Activated CD8-positive, alpha-beta memory T cell treated with anti-CD3 and anti-CD28 coated beads for 36 hours (primary cell): ENCODE measurements at regions not wholly inside any gene's neighbourhood (a gene's known extent, or its start where the extent isn't known, plus 50 kb on each side); places are given as distances from the start of the nearest gene placed in this dataset.
"Not testable (repeated sequence)": the region's sequence is repeated elsewhere in the genome, so short reads cannot be mapped to it uniquely, and the experiment has no call there.

ENCODE experiments used
- CTCF ChIA-PET: fragments of 350-600 bp; sonication (Branson Sonifier 250); formaldehyde crosslinking; loops from one replicate; lab custom pipeline; 2021; ENCODE audit warnings: antibody characterized with exemption; lab: Charles Lee
- POLR2A ChIA-PET: fragments of 350-600 bp; sonication (Branson Sonifier 250); formaldehyde crosslinking; loops from one replicate; lab custom pipeline; 2021; ENCODE audit warnings: antibody characterized with exemption; lab: Charles Lee

DNA sequence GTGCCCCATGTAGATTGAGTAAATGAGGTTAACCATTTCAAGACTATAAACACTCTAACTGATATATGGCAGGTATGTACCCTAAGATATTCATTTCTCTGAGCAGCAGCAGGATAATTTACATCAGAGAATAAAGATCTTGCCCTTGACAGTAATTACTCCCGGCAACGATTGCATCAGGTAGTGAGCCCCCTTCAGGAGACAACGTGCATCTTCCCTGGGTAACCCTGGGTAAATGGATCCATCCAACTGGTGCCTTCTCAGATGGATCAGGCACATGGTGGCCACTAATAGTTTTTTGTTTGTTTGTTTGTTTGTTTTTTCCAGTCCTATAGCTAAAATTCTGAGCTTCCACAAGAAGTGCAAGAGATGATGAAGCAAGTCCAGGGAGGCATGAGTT, 469.4 kb upstream of the SLC35B3 start:
- POLR2A ChIA-PET = no interaction called here
- CTCF ChIA-PET = no interaction called here

DNA sequence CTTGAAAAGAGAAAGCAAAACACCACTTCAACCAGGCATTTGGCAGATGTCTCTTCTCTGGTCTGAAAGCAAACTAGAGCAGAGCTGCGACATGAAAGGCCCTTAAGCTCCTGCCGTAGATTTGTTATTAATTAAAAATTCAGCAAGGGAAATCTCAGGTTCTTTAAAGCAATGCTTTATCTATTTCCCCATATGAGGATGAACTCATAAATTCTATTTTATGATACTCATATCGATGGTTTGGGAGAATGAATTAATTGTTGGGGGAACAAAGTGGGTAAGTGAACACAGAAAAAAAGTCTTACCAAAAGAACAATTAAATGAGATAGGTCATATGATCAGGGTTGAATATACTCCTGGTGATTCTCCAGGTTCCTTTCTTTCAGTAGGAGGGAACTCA, 464.7 kb upstream of the SLC35B3 start:
- ChIA-PET POLR2A (no interaction called here), CTCF (no interaction called here)

DNA sequence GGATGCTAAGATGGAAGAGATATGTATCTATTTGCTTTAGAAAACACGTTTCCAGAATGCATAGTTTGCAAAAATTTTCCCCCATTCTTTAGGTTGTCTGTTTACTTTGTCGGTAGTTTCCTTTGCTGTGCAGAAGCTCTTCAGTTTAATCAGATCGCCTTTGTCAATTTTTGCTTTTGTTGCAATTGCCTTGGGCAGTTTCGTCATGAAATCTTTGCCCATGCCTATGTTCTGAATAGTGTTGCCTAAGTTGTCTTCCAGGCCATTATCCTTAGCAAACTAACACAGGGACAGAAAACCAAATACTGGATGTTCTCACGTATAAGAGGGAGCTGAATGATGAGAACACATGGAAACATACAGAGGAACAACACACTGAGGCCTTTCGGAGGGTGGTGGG, 454.2 kb upstream of the SLC35B3 start:
- POLR2A ChIA-PET = no interaction called here
- CTCF ChIA-PET = no interaction called here

DNA sequence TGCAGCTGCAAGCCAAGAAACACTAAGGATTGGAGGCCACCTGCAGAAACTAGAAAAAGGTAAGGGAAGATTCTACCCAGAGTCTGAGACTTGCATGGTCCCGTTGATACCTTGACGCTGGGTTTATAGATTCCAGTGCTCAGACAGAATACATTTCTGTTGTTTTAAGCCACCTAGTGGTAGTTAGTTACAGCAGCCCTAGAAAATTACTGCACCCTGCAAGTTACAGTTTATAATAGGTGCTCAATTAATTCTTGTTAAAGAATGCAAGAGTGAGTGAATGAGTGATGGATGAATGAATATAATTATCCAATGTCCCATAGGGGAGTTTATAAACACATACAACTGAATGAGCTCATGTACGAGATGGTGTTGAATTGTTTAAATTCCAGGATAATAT, 453.1 kb upstream of the SLC35B3 start:
- CTCF ChIA-PET = no interaction called here
- POLR2A ChIA-PET = no interaction called here

DNA sequence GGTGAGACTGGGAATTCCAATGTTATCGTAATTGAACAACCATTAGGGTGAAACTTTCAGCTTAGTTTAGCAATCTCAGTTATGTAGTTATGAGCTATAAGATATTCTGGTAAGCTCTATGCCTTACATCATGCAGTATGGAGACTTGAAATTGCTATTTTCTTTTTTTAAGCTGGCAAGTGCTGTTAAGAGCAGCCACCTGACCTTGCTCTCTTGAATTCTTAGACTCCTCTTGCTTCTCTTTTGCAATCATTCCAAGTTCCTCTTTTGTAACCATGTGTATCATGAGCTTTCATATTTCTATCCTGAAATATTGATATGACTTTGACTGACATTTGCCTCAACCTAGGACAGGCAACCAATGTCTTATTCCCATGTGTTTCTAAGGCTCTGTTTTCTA, 446.3 kb upstream of the SLC35B3 start:
- ChIA-PET POLR2A (no interaction called here), CTCF (no interaction called here)

DNA sequence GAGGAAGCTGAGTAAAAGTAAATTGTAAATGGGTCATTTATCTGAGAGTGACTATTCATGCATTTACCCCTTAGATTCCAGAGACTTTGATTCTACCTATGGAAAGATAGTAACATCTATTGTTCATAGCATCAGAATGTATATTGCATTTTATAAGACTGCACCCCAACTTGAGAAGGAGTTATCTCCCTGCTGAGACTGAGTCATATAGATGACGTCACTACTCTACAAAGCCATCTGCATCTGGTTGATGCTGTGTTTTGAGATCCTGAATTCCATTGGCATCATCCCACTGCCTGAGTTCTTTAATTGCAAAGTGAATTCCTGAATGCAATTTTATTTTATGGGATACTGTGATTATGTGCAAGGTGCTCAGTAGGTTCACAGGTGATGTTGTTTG, 444.0 kb upstream of the SLC35B3 start:
- POLR2A ChIA-PET = no interaction called here
- CTCF ChIA-PET = no interaction called here

DNA sequence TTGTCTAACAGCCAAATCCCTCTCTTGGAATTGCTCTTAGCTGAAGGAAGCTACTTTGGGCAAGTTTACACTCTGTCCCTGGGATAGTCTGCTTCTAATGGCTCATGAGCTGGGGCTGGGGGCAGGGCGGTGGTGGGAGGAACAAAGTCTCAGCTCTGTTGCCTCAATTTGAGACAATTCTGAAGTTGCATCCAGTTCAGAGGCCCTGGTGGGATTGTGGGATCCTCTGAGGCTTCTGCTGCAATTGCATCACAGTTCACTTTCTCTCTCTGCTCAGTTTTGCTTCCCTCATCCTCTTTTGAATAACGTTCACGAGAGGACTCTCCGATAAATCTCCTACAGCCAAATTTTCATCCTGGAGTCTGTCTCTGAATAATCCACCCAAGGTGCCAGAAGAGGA, 440.6 kb upstream of the SLC35B3 start:
- ChIA-PET POLR2A (no interaction called here), CTCF (no interaction called here)

DNA sequence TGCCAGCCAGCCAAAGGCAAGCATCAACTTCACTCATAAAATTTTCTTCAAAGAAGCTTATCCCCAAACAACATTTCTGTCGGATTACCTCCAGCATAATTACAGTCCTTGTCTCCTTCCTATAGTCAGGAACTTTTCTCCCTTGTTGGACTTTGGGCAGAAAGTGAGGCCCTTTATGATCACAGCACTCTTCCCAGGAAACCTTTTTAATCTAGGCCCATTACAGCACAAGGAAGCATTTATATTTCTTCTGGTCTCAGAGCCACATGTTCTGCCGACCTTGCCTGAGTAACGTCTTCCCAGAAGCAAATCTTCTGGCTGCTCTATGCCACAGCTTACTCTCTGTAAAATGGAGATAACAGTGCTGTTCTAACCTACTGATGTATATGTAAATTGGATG, 437.2 kb upstream of the SLC35B3 start:
- CTCF ChIA-PET = no interaction called here
- POLR2A ChIA-PET = no interaction called here

DNA sequence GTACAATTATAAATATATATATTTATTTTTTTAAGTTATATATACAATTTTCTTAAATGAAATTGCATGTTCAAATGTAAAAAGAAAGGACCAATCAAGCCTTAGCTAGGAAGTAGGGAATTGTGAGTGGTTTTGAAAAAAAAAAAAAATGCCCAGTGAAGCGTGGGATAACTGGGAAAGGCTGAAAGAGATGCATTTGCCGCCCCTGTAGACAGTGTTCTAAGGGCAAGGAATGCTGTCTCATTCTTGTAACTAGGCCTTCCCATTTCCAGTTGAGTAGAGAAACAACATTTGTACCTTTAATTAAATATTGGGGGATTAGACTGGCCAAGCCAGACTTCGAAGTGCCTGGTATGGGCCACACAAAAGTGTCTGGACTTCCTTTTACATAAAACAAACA, 430.1 kb upstream of the SLC35B3 start:
- ChIA-PET POLR2A (no interaction called here), CTCF (no interaction called here)

DNA sequence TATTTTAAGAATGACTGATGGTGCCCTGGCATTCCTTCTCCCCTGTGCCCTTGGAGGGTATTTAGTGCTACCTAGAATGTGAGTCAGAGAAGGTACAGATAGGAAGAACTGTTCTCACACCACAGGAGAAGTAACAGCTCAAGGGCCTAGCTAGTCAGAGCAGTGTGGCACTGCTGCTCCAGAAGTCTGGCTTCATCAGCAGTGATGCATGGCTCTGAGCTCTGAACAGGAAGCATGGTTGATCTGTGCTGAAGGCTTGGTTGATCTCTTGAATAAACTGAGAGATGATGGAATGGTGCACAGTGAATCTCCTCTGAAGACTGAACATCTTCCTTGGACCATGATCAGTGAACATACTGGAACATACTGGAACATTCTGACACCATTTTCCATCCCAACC, 425.3 kb upstream of the SLC35B3 start:
- CTCF ChIA-PET = no interaction called here

DNA sequence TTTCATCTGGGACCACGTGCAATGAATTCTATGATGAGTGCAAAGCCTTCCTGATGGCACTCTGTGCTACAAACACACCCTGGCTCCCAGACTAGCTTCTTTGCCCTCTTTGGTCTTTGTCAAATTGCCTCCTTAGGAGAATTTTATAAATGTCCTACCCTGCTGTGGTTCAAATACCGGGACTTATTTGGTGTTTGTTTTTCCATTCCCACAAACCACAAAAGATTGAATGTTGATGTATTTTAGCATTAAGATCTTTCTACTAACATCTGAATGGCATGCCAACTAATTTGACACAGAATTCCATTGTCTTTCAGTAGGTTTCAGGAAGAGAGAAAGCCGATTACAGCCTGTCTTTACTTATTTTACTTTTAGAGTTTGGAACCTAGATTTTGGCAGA, 424.2 kb upstream of the SLC35B3 start:
- POLR2A ChIA-PET = no interaction called here
- CTCF ChIA-PET = no interaction called here

More for the DNA sequence above, 425.3 kb upstream of the SLC35B3 start:
- POLR2A ChIA-PET = no interaction called here

DNA sequence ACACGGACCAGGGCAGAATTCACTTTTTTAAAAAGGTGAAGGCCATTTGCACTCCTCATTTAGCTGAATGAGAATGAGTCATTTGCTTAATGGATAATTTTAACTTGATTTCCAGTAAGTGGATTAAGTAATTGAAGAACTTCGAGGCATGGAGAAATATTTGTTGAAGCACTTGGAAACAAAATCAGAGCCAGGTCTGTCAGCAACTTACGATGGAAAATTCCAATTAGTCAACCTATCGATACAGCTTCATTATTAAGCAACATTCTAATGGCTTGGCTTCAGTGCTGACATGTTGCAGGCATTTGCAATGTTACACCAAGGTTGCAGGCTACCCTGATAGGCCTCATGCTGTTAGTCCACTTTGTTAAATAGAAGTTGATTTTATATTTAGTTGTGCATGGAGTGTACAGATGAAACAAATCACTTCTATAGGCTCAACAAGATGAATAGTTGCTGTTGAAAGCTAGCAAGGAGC, 423.5 kb upstream of the SLC35B3 start:
- CTCF ChIA-PET = no interaction called here
- POLR2A ChIA-PET = no interaction called here

DNA sequence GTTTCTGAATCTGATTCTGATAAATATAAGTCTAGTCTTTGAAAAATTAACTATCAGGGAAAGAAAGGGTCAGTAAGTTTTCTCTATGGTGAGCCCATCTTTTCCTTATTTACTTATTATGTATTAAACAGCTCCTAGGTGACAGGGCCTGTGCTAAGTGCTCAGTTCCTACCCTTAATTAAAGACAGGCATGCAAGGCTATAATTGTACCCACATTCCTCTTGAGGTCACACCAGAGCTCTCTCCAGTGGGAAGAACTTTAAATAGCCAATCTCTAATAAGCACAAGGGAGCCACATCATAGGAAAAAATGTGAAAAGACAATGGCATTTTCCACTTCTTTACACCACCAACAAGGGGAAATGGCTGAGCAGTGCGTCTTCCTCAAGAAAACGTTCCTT, 421.8 kb upstream of the SLC35B3 start:
- ChIA-PET POLR2A (no interaction called here), CTCF (no interaction called here)

DNA sequence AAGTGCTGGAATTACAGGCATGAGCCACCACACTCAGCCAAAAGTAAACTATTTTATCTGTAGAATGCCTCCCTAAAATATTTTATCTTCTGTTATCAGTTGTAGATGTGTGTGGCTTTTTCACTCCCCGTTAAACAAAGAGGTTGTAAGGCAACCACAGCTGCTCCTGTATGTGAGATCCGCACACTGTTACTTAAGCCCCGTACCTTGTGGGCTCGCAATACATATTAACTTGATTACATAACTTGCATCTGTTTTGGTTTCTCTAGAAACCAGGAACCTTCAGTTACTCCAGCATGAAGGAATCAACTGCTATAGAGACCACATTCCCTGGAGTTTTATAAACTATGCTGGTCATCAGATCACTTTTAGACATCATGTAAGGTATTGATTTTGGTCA, 420.1 kb upstream of the SLC35B3 start:
- POLR2A ChIA-PET = no interaction called here
- CTCF ChIA-PET = no interaction called here

DNA sequence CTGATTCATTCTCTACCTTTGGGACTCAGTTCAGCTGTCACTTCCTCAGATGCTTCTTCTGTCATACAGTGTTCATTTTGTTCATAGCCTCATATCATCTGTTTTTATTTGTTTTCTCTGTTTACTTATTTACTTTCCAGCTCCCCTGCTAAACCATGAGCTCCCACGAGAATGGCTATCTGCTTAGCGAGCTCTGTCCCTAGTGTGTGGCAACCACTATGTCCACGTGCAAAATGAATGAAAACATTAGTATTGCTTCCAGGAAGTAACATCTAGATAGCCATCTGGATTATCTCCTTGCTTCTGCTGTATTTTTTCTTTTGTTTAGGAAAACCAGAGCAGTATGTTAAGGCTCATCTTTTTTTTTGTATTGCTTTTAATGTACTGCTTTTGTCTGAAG, 417.0 kb upstream of the SLC35B3 start:
- CTCF ChIA-PET = no interaction called here

DNA sequence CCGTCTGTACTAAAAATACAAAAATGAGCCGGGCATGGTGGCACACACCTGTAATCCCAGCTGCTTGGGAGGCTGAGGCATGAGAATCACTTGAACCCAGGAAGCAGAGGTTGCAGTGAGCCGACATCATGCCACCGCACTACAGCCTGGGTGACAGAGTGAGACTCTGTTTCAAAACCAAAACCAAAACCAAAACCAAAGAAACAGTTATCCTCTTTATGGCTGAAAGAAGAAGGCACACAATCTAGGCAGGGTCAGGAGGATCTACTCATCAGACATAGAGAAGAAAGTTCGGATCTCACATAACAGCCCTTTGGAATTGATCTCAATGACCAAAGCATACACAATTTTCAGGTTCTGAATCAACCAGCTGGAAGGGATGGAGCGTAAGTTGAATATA, 411.3 kb upstream of the SLC35B3 start:
- POLR2A ChIA-PET, CTCF ChIA-PET: not testable (repeated sequence)

More for the DNA sequence above, 417.0 kb upstream of the SLC35B3 start:
- POLR2A ChIA-PET = no interaction called here

DNA sequence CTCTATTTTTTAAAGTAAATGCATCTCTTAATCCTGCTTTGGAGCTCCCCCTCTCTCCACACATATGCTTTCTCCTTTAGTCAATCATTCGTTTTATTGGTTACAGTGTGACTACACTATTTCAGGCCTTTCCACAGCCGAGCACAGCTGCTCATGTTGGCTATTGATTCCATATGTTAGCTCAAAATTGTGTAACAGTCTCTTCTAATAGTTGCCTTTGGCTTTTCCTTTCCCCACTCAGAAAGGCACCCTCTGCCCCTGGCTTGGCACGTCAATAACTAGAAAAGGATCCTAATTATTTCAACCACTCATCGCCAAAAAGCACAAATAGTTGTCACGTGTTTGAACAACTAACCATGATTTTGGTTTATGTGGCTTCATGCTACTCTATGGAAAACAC, 410.3 kb upstream of the SLC35B3 start:
- ChIA-PET POLR2A (no interaction called here), CTCF (no interaction called here)

DNA sequence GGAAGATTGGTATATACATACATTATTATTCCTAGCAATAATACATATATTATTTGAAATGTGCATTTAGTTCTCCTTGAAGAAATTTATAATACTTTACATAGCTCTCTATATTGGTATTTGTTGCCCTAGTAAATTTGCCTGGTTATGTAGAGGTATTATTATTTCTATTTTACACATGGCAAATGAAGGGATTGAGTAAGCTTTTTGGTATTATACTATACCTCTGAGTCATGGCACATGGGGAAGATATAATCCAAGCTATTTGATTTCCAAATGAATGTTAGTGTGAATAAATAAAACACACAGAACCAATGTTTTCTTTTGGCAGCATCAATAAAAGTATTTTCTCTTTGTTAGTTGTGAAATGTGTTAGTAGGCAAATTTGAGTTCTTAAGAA, 409.6 kb upstream of the SLC35B3 start:
- CTCF ChIA-PET = no interaction called here
- POLR2A ChIA-PET = no interaction called here

DNA sequence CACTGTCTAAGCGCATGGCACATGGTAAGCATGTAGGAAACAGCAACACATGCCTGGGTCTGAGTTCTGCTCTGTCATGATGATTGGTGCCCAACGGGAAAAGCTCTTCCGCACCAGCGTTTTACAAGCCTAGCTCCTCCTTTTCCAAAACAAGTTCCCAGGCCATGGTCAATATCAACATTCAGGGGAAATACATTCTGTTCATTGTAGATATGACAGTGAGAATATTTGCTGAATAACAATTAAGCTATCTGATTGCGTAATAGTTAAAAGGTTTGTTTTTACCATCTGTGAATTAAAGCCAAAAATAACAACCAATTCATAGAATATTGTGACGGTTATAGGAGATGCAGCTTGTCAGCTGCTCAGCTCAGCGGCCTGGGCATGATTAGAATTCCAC, 404.3 kb upstream of the SLC35B3 start:
- CTCF ChIA-PET = no interaction called here
- POLR2A ChIA-PET = no interaction called here

DNA sequence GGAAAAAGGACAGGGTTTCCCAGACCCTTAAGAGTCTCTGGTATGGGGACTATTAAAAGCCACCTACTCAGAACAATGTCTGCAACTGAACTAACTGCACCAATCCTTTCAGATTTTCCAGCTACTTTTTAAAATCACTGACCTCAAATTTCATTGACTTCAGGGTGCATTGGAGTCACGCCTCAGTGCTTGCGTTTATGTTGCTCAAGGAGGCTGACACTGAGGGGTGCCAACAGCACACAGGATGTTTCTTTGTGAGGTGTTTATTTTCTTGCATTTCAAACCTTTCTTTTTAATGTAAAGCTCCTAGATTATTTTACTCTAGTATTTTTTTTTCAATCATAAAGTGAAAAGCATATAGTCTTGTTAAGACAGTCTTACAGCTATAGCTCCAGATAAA, 402.0 kb upstream of the SLC35B3 start:
- ChIA-PET POLR2A (no interaction called here), CTCF (no interaction called here)

DNA sequence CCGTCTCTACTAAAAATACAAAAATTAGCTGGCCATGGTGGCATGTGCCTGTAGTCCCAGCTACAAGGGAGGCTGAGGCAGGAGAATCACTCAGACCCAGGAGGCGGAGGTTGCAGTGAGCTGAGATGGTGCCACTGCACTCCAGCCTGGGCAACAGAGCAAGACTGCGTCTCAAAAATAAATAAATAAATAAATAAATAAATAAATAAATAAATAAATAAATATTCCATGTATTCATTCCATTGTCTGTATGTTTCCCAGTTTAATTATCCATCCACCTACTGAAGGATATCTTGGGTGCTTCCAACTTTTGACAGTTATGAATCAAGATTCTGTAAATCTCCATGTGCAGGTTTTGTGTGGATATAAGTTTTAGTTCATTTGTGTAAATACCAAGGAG, 397.4 kb upstream of the SLC35B3 start:
- CTCF ChIA-PET, POLR2A ChIA-PET: not testable (repeated sequence)

DNA sequence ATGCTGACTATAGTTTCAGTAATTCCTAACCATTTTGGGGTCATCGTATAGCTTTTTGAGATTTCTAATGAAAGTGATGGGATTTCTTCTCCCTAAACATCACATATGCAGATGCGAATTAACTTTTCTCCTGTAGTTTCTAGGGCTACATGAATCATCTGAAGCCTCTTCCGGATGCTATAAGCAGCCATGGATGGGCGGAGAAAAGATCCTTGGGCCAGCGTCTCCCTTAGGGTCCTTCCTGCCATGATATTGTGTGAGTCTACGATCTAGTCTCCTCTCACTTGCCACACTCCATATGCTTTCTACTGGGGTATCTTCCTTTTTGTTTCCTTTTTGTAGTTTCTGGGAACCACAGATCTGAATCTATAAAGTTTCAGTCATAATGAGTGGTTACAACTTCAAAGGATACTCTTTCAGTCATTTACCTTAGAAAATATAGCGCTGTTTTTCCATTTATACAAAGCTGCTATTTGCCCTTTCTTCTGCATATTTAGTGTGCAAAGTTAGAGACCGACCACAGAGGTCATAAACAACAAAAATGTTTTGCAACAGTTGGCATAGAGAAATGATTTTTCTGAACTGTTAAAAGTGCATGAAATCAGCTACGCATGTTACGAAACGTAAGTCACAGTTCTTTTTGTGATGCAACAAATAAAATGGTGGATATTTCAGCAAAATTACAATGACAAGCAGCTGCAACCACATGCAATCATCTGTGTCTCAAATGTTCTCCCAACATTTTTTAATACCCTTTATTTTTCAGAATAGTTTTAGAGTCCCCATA, 396.2 kb upstream of the SLC35B3 start:
- ChIA-PET POLR2A (no interaction called here), CTCF (no interaction called here)
